ENCODE measurements at regions not wholly inside any gene's neighbourhood (a gene's known extent, or its start where the extent isn't known, plus 50 kb on each side); places are given as distances from the start of the nearest gene placed in this dataset.

- no peak for DNase-seq (ENCODE audit: low read depth in 1 of 2, low spot score in 2 of 2)
- no peak overlapping the region for H3K4me3 ChIP-seq (ENCODE audit: extremely low read depth in 1 of 4, insufficient read depth in 2 of 4, low read depth in 3 of 4, low read length in 4 of 4)
- no peak overlapping the region for H3K56ac ChIP-seq (replicated peaks; ENCODE audit: insufficient read length, low read depth, low read length)
- WGBS, 2 experiments (ENCODE audit: extremely low coverage in 1 of 2, insufficient coverage in 1 of 2, insufficient read length in 1 of 2, insufficient replicate concordance in 2 of 2, low coverage in 1 of 2, low lambda C conversion rate in 2 of 2, missing lambda C conversion rate in 1 of 2): 89% methylated on average over 1 of the region's 1 CpG; no CpG with 5 or more reads in 1 of the 2 experiments
- ChIA-PET POLR2A (ENCODE audit: partially characterized antibody) (no interaction called here), CTCF (ENCODE audit: partially characterized antibody) (interaction anchor here (1.5 kb wide), 1 partner anchor 8 kb away, joined by 3 read pairs; no protein-coding TSS in a partner anchor)
- no peak overlapping the region for H3K9ac ChIP-seq (replicated peaks in 1 of 4; ENCODE audit: extremely low read depth in 1 of 4, low read depth in 3 of 4, low read length in 3 of 4)
- no peaks in the 10 kb centered on the region for H3K79me2 ChIP-seq (ENCODE audit: control insufficient read depth in 1 of 2, insufficient read depth in 2 of 2, low read length in 2 of 2)
- H3K14ac ChIP-seq (ENCODE audit: insufficient read length): no peak overlapping the region
- H3K4me2 ChIP-seq (ENCODE audit: insufficient read depth in 1 of 2, low read depth in 2 of 2, low read length in 2 of 2): no peak overlapping the region
- no peak overlapping the region for H2BK120ac ChIP-seq (replicated peaks; ENCODE audit: low read depth, low read length)
- H3K27me3 ChIP-seq (replicated peaks in 1 of 4; ENCODE audit: control insufficient read depth in 3 of 4, extremely low read depth in 1 of 4, insufficient read depth in 3 of 4, low read length in 3 of 4): no peaks in the 10 kb centered on the region
- no peak overlapping the region for H2AK5ac ChIP-seq (ENCODE audit: low read depth, low read length)
- H4K20me1 ChIP-seq (replicated peaks in 1 of 2; ENCODE audit: control insufficient read depth in 1 of 2, insufficient read depth in 2 of 2, low read length in 2 of 2): no peaks in the 10 kb centered on the region
- no peak overlapping the region for H3K23ac ChIP-seq (ENCODE audit: insufficient read length)
- H2AFZ ChIP-seq (ENCODE audit: low read length): no peak overlapping the region
- H3K18ac ChIP-seq (ENCODE audit: extremely low read depth, low read length): no peak overlapping the region
- H3K4me1 ChIP-seq (replicated peaks in 1 of 4; ENCODE audit: control insufficient read depth in 3 of 4, insufficient read depth in 4 of 4, low read length in 3 of 4): peaks cover 0 to 2% (median 0%) of the 10 kb centered on the region in 4 experiments; a peak in 2 of 7 replicates
- H2BK12ac ChIP-seq (ENCODE audit: low read depth, low read length): no peak overlapping the region
- H4K8ac ChIP-seq (ENCODE audit: extremely low read depth, insufficient read depth, low read length): no peak overlapping the region
- no peaks in the 10 kb centered on the region for H3K36me3 ChIP-seq (ENCODE audit: control insufficient read depth in 2 of 4, insufficient read depth in 4 of 4, low read length in 3 of 4)
- no peaks in the 10 kb centered on the region for H3K23me2 ChIP-seq (ENCODE audit: low read depth, low read length)
- H3K79me1 ChIP-seq (ENCODE audit: low read depth, low read length): no peaks in the 10 kb centered on the region
- H4K91ac ChIP-seq (replicated peaks; ENCODE audit: insufficient read length, low read length): no peak overlapping the region
- no peak overlapping the region for H2BK20ac ChIP-seq (ENCODE audit: low read length)
- no peak overlapping the region for H2BK15ac ChIP-seq (ENCODE audit: low read length)
- H4K5ac ChIP-seq (ENCODE audit: insufficient read length, low read depth, low read length): no peak overlapping the region
- no peak for FAIRE-seq
- no peak overlapping the region for H3K4ac ChIP-seq (replicated peaks; ENCODE audit: insufficient read length, low read depth, low read length)
- H3K27ac ChIP-seq (ENCODE audit: low read depth, low read length): no peak overlapping the region
- no peaks in the 10 kb centered on the region for H3K9me3 ChIP-seq (ENCODE audit: insufficient read depth in 2 of 2, low read depth in 1 of 2, low read length in 1 of 2)
- H2BK5ac ChIP-seq (ENCODE audit: low read depth, low read length): no peak overlapping the region
- TF ChIP-seq CREB1 (IDR thresholded peaks at IDR 0.05) (no peak), SP1 (IDR thresholded peaks at IDR 0.05; ENCODE audit: low read depth, low read length) (no peak), CTCF (IDR thresholded peaks at IDR 0.05; ENCODE audit: control extremely low read depth in 1 of 3, insufficient read depth in 1 of 3, low read depth in 1 of 3, low read length in 3 of 3) (no peak), POU5F1 (IDR thresholded peaks at IDR 0.05; ENCODE audit: low read depth, low read length) (no peak), RFX5 (IDR thresholded peaks at IDR 0.05; ENCODE audit: borderline replicate concordance, low read depth, low read length) (no peak), MAX (IDR thresholded peaks at IDR 0.05) (no peak), SIN3A (conservative IDR thresholded peaks at IDR 0.05 in 1 of 2, IDR thresholded peaks at IDR 0.05 in 1 of 2; ENCODE audit: low read depth in 1 of 2, low read length in 2 of 2) (no peak), BACH1 (IDR thresholded peaks at IDR 0.05; ENCODE audit: low read length) (no peak), BCL11A (IDR thresholded peaks at IDR 0.05; ENCODE audit: low read depth in 2 of 2, low read length in 2 of 2) (no peak), SP2 (IDR thresholded peaks at IDR 0.05; ENCODE audit: low read length) (no peak), SP4 (IDR thresholded peaks at IDR 0.05; ENCODE audit: low read length) (no peak), TBP (IDR thresholded peaks at IDR 0.05; ENCODE audit: low read depth, low read length) (no peak), E2F6 (IDR thresholded peaks at IDR 0.05) (no peak)
Observed at GRCh38 chr20:10951904-10952303, 278.1 kb upstream of the JAG1 start.

Measured in H1 (cell line).